OCI-LY3 (cell line): ENCODE measurements at regions not wholly inside any gene's neighbourhood (a gene's known extent, or its start where the extent isn't known, plus 50 kb on each side); places are given as distances from the start of the nearest gene placed in this dataset.
"Not testable (repeated sequence)": the region's sequence is repeated elsewhere in the genome, so short reads cannot be mapped to it uniquely, and the experiment has no call there.

ENCODE experiments used
- CTCF ChIP-seq: fragments of 200-600, 300-600 bp; sonication (generic); IDR thresholded peaks from 2 replicates; pipeline ENCODE4 v1.5.1; 2014; ENCODE audit warnings: antibody characterized with exemption, low read length, low read depth
- EZH2phosphoT487 ChIP-seq: fragments of 200-600 bp; shearing (Covaris generic); IDR thresholded peaks from 2 replicates; pipeline ENCODE4 v1.6.1; 2018; ENCODE audit warnings: antibody characterized with exemption, mixed run types, low read depth

DNA sequence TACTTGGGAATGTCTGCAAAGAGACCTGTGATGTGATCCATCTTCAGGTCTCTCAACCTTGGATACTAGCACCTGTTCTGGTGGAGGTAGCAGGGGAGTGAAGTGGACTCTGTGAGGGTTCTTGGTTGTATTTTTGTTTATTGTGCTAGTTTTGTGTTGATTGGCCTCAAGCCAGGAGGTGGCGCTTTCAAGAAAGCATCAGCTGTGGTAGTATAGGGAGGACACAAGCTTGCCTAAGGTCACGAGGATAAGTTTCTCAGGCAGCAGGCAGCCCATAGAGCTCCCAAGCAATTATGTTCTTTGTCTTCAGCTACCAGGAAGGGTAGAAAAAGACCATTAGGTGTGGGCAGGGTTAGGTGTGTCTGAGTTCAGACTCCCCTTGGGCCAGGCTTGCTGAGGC, 289.9 kb upstream of the TGIF2LX start:
- not testable (repeated sequence) for TF ChIP-seq CTCF, EZH2phosphoT487
